ENCODE measurements at regions not wholly inside any gene's neighbourhood (a gene's known extent, or its start where the extent isn't known, plus 50 kb on each side); places are given as distances from the start of the nearest gene placed in this dataset.

GRCh38 chr20:63081351-63081750, 74.6 kb upstream of the BHLHE23 start:
- ChIA-PET CTCF (no interaction called here), POLR2A (ENCODE audit: unreplicated experiment) (no interaction called here)
- TF ChIP-seq EZH2phosphoT487 (IDR thresholded peaks at IDR 0.05; ENCODE audit: borderline replicate concordance, low read length) (no peak), CTCF (conservative IDR thresholded peaks at IDR 0.05; ENCODE audit: low read depth, low read length) (no peak), EZH2 (IDR thresholded peaks at IDR 0.05; ENCODE audit: low read length, unreplicated experiment) (no peak)
- no peaks in the 10 kb centered on the region for H4K20me1 ChIP-seq (ENCODE audit: low read length)
- peaks cover 11% of the 10 kb centered on the region for H3K9me3 ChIP-seq (ENCODE audit: low read length)
- intact Hi-C loops (cut with micrococcal nuclease), result no loop called here
- no peaks in the 10 kb centered on the region for H3K4me1 ChIP-seq (ENCODE audit: insufficient read depth, low read length)
- no peak overlapping the region for H3K4me3 ChIP-seq (ENCODE audit: low read length)
- ATAC-seq, result no peak
- no TSS peak for BruUV-seq (replicated peaks)
- no peak overlapping the region for H3K27ac ChIP-seq (ENCODE audit: low read length)
- H3K9ac ChIP-seq (ENCODE audit: low read length), result no peak overlapping the region
- H3K4me2 ChIP-seq (ENCODE audit: low read length), result no peak overlapping the region
- no peaks in the 10 kb centered on the region for H3F3A ChIP-seq (ENCODE audit: low read length, unreplicated experiment)
- H3K9me2 ChIP-seq (replicated peaks; ENCODE audit: low read length), result no peaks in the 10 kb centered on the region
- no peaks in the 10 kb centered on the region for H3K36me3 ChIP-seq (ENCODE audit: low read depth, low read length)
- no peaks in the 10 kb centered on the region for H3K79me2 ChIP-seq (ENCODE audit: low read length)
- H3K27me3 ChIP-seq (ENCODE audit: low read length), result peaks cover 37% of the 10 kb centered on the region
- DNase-seq, result no peak
- H2AFZ ChIP-seq (ENCODE audit: low read length), result no peak overlapping the region

GRCh38 chr20:63080811-63081210, 74.0 kb upstream of the BHLHE23 start:
- H3K4me2 ChIP-seq (ENCODE audit: low read length), result no peak overlapping the region
- no peaks in the 10 kb centered on the region for H3F3A ChIP-seq (ENCODE audit: low read length, unreplicated experiment)
- DNase-seq (no peak), ATAC-seq (no peak)
- intact Hi-C loops (cut with micrococcal nuclease), result no loop called here
- H3K79me2 ChIP-seq (ENCODE audit: low read length), result no peaks in the 10 kb centered on the region
- no TSS peak for BruUV-seq (replicated peaks)
- peaks cover 36% of the 10 kb centered on the region for H3K27me3 ChIP-seq (ENCODE audit: low read length)
- H3K9me3 ChIP-seq (ENCODE audit: low read length), result peaks cover 11% of the 10 kb centered on the region
- H3K9me2 ChIP-seq (replicated peaks; ENCODE audit: low read length), result no peaks in the 10 kb centered on the region
- H2AFZ ChIP-seq (ENCODE audit: low read length), result no peak overlapping the region
- ChIA-PET CTCF (no interaction called here), POLR2A (ENCODE audit: unreplicated experiment) (no interaction called here)
- no peaks in the 10 kb centered on the region for H3K4me1 ChIP-seq (ENCODE audit: insufficient read depth, low read length)
- TF ChIP-seq EZH2 (IDR thresholded peaks at IDR 0.05; ENCODE audit: low read length, unreplicated experiment), result no peak
- TF ChIP-seq CTCF (conservative IDR thresholded peaks at IDR 0.05; ENCODE audit: low read depth, low read length), result no peak
- H4K20me1 ChIP-seq (ENCODE audit: low read length), result no peaks in the 10 kb centered on the region
- no peak overlapping the region for H3K27ac ChIP-seq (ENCODE audit: low read length)
- no peak overlapping the region for H3K4me3 ChIP-seq (ENCODE audit: low read length)
- no peaks in the 10 kb centered on the region for H3K36me3 ChIP-seq (ENCODE audit: low read depth, low read length)
- no peak overlapping the region for H3K9ac ChIP-seq (ENCODE audit: low read length)

GRCh38 chr20:63080411-63080810, 73.6 kb upstream of the BHLHE23 start:
- Histone ChIP-seq H3K4me3 (ENCODE audit: low read length) (no peak overlapping the region), H3F3A (ENCODE audit: low read length, unreplicated experiment) (no peaks in the 10 kb centered on the region), H2AFZ (ENCODE audit: low read length) (no peak overlapping the region), H3K9me2 (replicated peaks; ENCODE audit: low read length) (no peaks in the 10 kb centered on the region), H3K9me3 (ENCODE audit: low read length) (peaks cover 11% of the 10 kb centered on the region), H3K36me3 (ENCODE audit: low read depth, low read length) (no peaks in the 10 kb centered on the region), H3K4me1 (ENCODE audit: insufficient read depth, low read length) (no peaks in the 10 kb centered on the region), H3K27me3 (ENCODE audit: low read length) (peaks cover 34% of the 10 kb centered on the region), H4K20me1 (ENCODE audit: low read length) (no peaks in the 10 kb centered on the region), H3K9ac (ENCODE audit: low read length) (no peak overlapping the region), H3K27ac (ENCODE audit: low read length) (no peak overlapping the region), H3K4me2 (ENCODE audit: low read length) (no peak overlapping the region), H3K79me2 (ENCODE audit: low read length) (no peaks in the 10 kb centered on the region)
- intact Hi-C loops (cut with micrococcal nuclease), result no loop called here
- DNase-seq (no peak), ATAC-seq (no peak)
- POLR2A ChIA-PET (ENCODE audit: unreplicated experiment), result no interaction called here
- no TSS peak for BruUV-seq (replicated peaks)
- TF ChIP-seq EZH2phosphoT487 (IDR thresholded peaks at IDR 0.05; ENCODE audit: borderline replicate concordance, low read length) (no peak), EZH2 (IDR thresholded peaks at IDR 0.05; ENCODE audit: low read length, unreplicated experiment) (no peak), CTCF (conservative IDR thresholded peaks at IDR 0.05; ENCODE audit: low read depth, low read length) (no peak)
- CTCF ChIA-PET, result no interaction called here

Measured in PC-3 (cell line).